Keratinocyte (primary cell): ENCODE measurements at regions not wholly inside any gene's neighbourhood (a gene's known extent, or its start where the extent isn't known, plus 50 kb on each side); places are given as distances from the start of the nearest gene placed in this dataset.

Experiments used
- CTCF ChIP-seq, 3 experiments: IDR thresholded peaks in 1 of 3; conservative IDR thresholded peaks in 1 of 3; optimal IDR thresholded peaks in 1 of 3; 2 replicates in 2 of 3; 3 replicates in 1 of 3; pipeline versions ENCODE3 to v1.5.1; 2011; ENCODE audit warnings: low read length in 3 of 3, mild to moderate bottlenecking in 3 of 3, moderate library complexity in 2 of 3, control low read depth in 1 of 3, inconsistent platforms in 1 of 3; ENCODE audit not compliant: insufficient read depth in 2 of 3; ENCODE audit errors: extremely low read depth in 1 of 3
- EZH2 ChIP-seq: IDR thresholded peaks from one replicate; pipeline ENCODE4 v1.6.1; 2012; ENCODE audit warnings: inconsistent platforms, mild to moderate bottlenecking, low read length, moderate library complexity

GRCh38 chr17:13153036-13153435, 135.2 kb upstream of the ELAC2 start:
- TF ChIP-seq CTCF (optimal IDR thresholded peaks at IDR 0.05 in 1 of 3, IDR thresholded peaks at IDR 0.05 in 1 of 3, conservative IDR thresholded peaks at IDR 0.05 in 1 of 3; ENCODE audit: extremely low read depth in 1 of 3, insufficient read depth in 2 of 3, low read length in 3 of 3) (no peak), EZH2 (no peak)
